Upper lobe of left lung (tissue), 6 donors: ENCODE measurements at regions not wholly inside any gene's neighbourhood (a gene's known extent, or its start where the extent isn't known, plus 50 kb on each side); places are given as distances from the start of the nearest gene placed in this dataset.
"Not testable (repeated sequence)": the region's sequence is repeated elsewhere in the genome, so short reads cannot be mapped to it uniquely, and the experiment has no call there.

Experiments
- ATAC-seq, 2 donors: fragments of 200-7000 bp; cut with Tn5 transposase; one replicate each; pipeline ENCODE4 v1.9.1; 2022; ENCODE audit warnings: mild to moderate bottlenecking in 2 of 2, moderate library complexity in 2 of 2; ENCODE audit not compliant: low FRiP score in 2 of 2
- DNase-seq, 2 donors: peaks; one replicate each; pipeline ENCODE4 v3.0.0-alpha.2; 2019 to 2020
- H3K27ac ChIP-seq, 4 donors: fragments of 200-600 bp; sonication (generic); one replicate each; pipeline ENCODE4 v1.5.1; 2016 to 2019
- H3K27me3 ChIP-seq, 4 donors: fragments of 200-600 bp; sonication (generic); one replicate each; pipeline ENCODE4 v1.5.1; 2017 to 2019
- H3K36me3 ChIP-seq, 4 donors: fragments of 200-600 bp; sonication (generic); one replicate each; pipeline ENCODE4 v1.5.1; 2016 to 2019
- H3K4me1 ChIP-seq, 4 donors: fragments of 200-600 bp; sonication (generic); one replicate each; pipeline ENCODE4 v1.5.1; 2018 to 2019
- H3K4me3 ChIP-seq, 4 donors: fragments of 200-600 bp; sonication (generic); one replicate each; pipeline ENCODE4 v1.5.1; 2017 to 2019; ENCODE audit warnings: mild to moderate bottlenecking in 2 of 4, moderate library complexity in 1 of 4
- H3K9me3 ChIP-seq, 4 donors: fragments of 200-600 bp; sonication (generic); one replicate each; pipeline ENCODE4 v1.5.1; 2018 to 2019
- EP300 ChIP-seq, 4 donors: sonication (generic); formaldehyde crosslinking; IDR thresholded peaks; one replicate each; pipeline ENCODE4 v1.5.1; 2017; ENCODE audit warnings: antibody characterized with exemption in 4 of 4, control low read depth in 2 of 4
- POLR2A ChIP-seq, 4 donors: fragments of 450-650 bp; IDR thresholded peaks; one replicate each; pipeline ENCODE4 v1.5.1; 2016 to 2017; ENCODE audit warnings: antibody characterized with exemption in 4 of 4, mild to moderate bottlenecking in 2 of 4
- POLR2AphosphoS5 ChIP-seq, 2 donors: sonication (generic); formaldehyde crosslinking; IDR thresholded peaks; one replicate each; pipeline ENCODE4 v1.5.1; 2017; ENCODE audit warnings: antibody characterized with exemption in 2 of 2
- WGBS, 2 donors: methylation state at CpG; one replicate each; pipeline ENCODE4 v1.1.5; 2017 to 2018; 5-methylcytosine and 5-hydroxymethylcytosine counted together
- TF ChIP-seq, protein P1 (sequence below), 6 experiments: fragments of 450-650 bp in 4 of 6; fragments of 200-600 bp in 2 of 6; sonication (generic) in 2 of 6; IDR thresholded peaks; one replicate each; pipeline ENCODE4 v1.5.1; 2016 to 2019; ENCODE audit warnings: antibody characterized with exemption in 6 of 6
- donor health status: DM: no; HTN: no; CAD: no; lungs with moderate emphysema.
- donor health status: DM: no; HTN: yes; CAD: no; lungs with severe emphysema.

GRCh38 chr1:207196135-207196534 lies 92.1 kb downstream of the C4BPA start:
- H3K4me1 ChIP-seq, ATAC-seq, H3K4me3 ChIP-seq, H3K36me3 ChIP-seq, DNase-seq, H3K27ac ChIP-seq, H3K9me3 ChIP-seq, H3K27me3 ChIP-seq: not testable (repeated sequence)
- 86 to 90% methylated on average over 4 to 6 of the region's 7 CpGs for WGBS, 2 donors

- not testable (repeated sequence) for H3K4me1 ChIP-seq, H3K36me3 ChIP-seq, ATAC-seq, H3K27me3 ChIP-seq, H3K9me3 ChIP-seq, H3K4me3 ChIP-seq, H3K27ac ChIP-seq, DNase-seq
- 92 to 93% methylated on average over 3 of the region's 3 CpGs for WGBS, 2 donors
These were observed 97.5 kb downstream of the C4BPA start for GRCh38 chr1:207201534-207201933.

DNA sequence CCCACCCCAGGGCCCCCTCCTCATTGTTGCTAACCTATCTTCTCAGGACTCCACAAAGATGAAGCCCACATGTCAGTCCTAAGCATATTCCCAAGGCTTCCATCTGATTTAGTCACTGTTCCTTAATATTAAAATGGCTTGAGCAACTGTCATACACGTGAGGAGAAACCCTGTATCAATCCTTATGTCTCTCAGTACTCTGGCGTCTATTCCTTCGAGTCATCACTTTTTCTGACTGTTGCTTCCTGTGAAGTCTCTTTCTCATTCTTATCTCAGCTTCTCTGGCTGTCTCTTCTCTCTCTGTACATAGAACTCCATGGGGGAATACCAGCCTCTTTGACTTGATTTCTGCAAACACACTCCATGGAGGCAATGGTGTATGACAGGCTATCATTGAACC lies 98.4 kb downstream of the C4BPA start:
- H3K4me1 ChIP-seq = peaks cover 0 to 2% (median 0%) of the 10 kb centered on the region in 4 donors
- H3K27ac ChIP-seq = no peak overlapping the region
- DNase-seq (no peak), ATAC-seq (no peak)
- no peak overlapping the region for H3K4me3 ChIP-seq
- peaks cover 0 to 9% (median 0%) of the 10 kb centered on the region in 4 donors for H3K9me3 ChIP-seq
- H3K27me3 ChIP-seq = no peaks in the 10 kb centered on the region
- no peaks in the 10 kb centered on the region for H3K36me3 ChIP-seq
- TF ChIP-seq POLR2A (IDR thresholded peaks at IDR 0.05) = no peak
- TF ChIP-seq EP300 (IDR thresholded peaks at IDR 0.05) = no peak
- TF ChIP-seq, protein P1, sequence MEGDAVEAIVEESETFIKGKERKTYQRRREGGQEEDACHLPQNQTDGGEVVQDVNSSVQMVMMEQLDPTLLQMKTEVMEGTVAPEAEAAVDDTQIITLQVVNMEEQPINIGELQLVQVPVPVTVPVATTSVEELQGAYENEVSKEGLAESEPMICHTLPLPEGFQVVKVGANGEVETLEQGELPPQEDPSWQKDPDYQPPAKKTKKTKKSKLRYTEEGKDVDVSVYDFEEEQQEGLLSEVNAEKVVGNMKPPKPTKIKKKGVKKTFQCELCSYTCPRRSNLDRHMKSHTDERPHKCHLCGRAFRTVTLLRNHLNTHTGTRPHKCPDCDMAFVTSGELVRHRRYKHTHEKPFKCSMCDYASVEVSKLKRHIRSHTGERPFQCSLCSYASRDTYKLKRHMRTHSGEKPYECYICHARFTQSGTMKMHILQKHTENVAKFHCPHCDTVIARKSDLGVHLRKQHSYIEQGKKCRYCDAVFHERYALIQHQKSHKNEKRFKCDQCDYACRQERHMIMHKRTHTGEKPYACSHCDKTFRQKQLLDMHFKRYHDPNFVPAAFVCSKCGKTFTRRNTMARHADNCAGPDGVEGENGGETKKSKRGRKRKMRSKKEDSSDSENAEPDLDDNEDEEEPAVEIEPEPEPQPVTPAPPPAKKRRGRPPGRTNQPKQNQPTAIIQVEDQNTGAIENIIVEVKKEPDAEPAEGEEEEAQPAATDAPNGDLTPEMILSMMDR (IDR thresholded peaks at IDR 0.05) = no peak
- no peak for TF ChIP-seq POLR2AphosphoS5 (IDR thresholded peaks at IDR 0.05)
- WGBS, 2 donors = 82 to 84% methylated on average over 3 of the region's 3 CpGs

DNA sequence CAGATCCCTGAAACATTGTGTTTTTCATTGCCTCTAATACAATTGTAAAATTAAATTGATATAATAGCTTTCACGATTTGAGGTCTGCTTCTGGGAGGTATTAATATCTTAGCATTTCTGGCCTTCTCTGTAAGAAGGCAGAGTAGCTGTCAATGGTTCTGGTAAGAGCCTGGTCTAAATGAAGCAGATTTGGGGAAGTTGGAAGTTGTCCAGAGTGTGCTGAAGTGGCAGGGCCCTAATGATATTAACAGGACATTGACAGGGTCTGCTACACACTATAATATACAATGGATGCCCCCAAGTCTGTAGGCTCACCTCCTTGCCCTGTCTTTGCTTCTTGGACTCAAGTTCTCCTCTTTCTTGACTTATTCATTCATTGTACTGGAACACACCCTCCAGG lies 99.5 kb downstream of the C4BPA start:
- Histone ChIP-seq H3K27me3 (no peaks in the 10 kb centered on the region), H3K4me3 (no peak overlapping the region), H3K36me3 (no peaks in the 10 kb centered on the region), H3K27ac (no peak overlapping the region), H3K9me3 (peaks cover 0 to 9% (median 0%) of the 10 kb centered on the region in 4 donors), H3K4me1 (peaks cover 0 to 2% (median 0%) of the 10 kb centered on the region in 4 donors)
- 90 to 96% methylated on average over 1 of the region's 1 CpG for WGBS, 2 donors
- TF ChIP-seq POLR2AphosphoS5 (IDR thresholded peaks at IDR 0.05) (no peak), POLR2A (IDR thresholded peaks at IDR 0.05) (no peak), EP300 (IDR thresholded peaks at IDR 0.05) (no peak)
- TF ChIP-seq, protein P1 (IDR thresholded peaks at IDR 0.05) = no peak
- no peak for ATAC-seq
- no peak for DNase-seq

DNA sequence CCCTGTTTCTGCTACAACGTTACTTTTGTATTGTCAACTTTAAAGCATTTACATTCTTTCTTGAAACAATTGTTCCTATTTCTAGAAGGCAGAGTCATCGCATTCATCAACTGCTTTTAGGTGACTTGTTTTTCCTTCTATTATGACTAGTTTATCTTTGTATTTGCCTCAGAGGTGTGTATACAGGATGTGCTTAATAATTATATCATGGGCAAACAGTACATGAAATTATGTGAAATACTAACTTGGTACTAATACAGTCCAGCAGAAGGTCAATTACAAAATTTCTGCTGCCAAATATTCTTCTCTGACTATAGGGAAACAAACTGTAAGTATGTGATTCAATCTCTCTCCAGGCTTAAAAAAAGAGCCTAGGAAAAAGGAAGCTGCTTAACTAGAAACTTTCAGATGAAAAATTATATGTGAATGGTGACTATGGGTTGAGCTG lies 101.6 kb downstream of the C4BPA start:
- H3K27ac ChIP-seq = peak overlapping the region in 3 of 4 donors; percentile 51 to 54 (median 53)
- no peaks in the 10 kb centered on the region for H3K36me3 ChIP-seq
- WGBS, 2 donors = 32 to 53% methylated on average over 2 of the region's 2 CpGs
- TF ChIP-seq POLR2AphosphoS5 (IDR thresholded peaks at IDR 0.05) = no peak
- TF ChIP-seq POLR2A (IDR thresholded peaks at IDR 0.05) = no peak
- no peak for TF ChIP-seq EP300 (IDR thresholded peaks at IDR 0.05)
- TF ChIP-seq, protein P1 (IDR thresholded peaks at IDR 0.05) = no peak
- no peak overlapping the region for H3K4me3 ChIP-seq
- peaks cover 0 to 2% (median 0%) of the 10 kb centered on the region in 4 donors for H3K4me1 ChIP-seq
- DNase-seq (no peak), ATAC-seq (peak in 1 of 2 donors; percentile 31)
- no peaks in the 10 kb centered on the region for H3K27me3 ChIP-seq
- H3K9me3 ChIP-seq = peaks cover 0 to 9% (median 0%) of the 10 kb centered on the region in 4 donors

- H3K9me3 ChIP-seq, DNase-seq, ATAC-seq, H3K4me3 ChIP-seq, H3K27me3 ChIP-seq, H3K36me3 ChIP-seq, H3K27ac ChIP-seq, H3K4me1 ChIP-seq: not testable (repeated sequence)
- WGBS, 2 donors = 86 to 95% methylated on average over 2 of the region's 2 CpGs
These were observed 104.7 kb downstream of the C4BPA start for GRCh38 chr1:207208691-207209090.
